Panc1 (cell line): ENCODE measurements at regions not wholly inside any gene's neighbourhood (a gene's known extent, or its start where the extent isn't known, plus 50 kb on each side); places are given as distances from the start of the nearest gene placed in this dataset.

Experiments used
- CTCF ChIP-seq: fragments of 450-650 bp; IDR thresholded peaks from 2 replicates; pipeline ENCODE4 v1.5.1; 2017; ENCODE audit warnings: mild to moderate bottlenecking
- POLR2AphosphoS5 ChIP-seq: IDR thresholded peaks from 2 replicates; pipeline ENCODE4 v1.6.1; 2012; ENCODE audit warnings: mild to moderate bottlenecking, low read depth, low read length, moderate library complexity
- REST ChIP-seq, 2 experiments: IDR thresholded peaks; 2 replicates each; pipeline ENCODE4 v1.6.1; 2011 to 2012; ENCODE audit warnings: low read depth in 2 of 2, control low read depth in 1 of 2, low read length in 1 of 2, mild to moderate bottlenecking in 1 of 2, moderate library complexity in 1 of 2; ENCODE audit not compliant: insufficient read depth in 1 of 2
- SIN3A ChIP-seq: IDR thresholded peaks from 2 replicates; pipeline ENCODE4 v1.6.1; 2012; ENCODE audit warnings: low read depth, mild to moderate bottlenecking, low read length, moderate library complexity, borderline replicate concordance; ENCODE audit not compliant: insufficient read depth

DNA sequence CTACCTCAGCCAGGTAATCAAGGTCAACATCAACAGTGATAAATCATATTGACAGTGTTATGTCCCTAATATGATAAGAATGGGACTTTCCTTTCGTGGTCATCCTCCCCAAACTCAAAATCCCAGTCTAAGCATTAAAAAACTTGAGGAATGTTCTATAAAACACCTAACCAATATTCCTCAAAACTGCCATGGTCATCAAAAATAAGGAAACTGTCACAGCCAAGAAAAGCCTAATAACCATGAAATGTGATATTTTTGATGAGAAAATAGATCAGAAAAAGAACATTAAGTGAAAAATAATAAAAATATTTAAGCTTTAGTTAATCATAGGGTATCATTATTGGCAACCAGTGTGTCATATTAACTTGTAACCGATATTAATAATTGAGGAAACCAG lies 232.1 kb upstream of the ATP10B start:
- TF ChIP-seq CTCF (no peak), POLR2AphosphoS5 (no peak), SIN3A (no peak), REST (IDR thresholded peaks at IDR 0.05; ENCODE audit: insufficient read depth in 1 of 2, low read depth in 2 of 2, low read length in 1 of 2) (no peak)
